HFFc6 (cell line): ENCODE measurements at regions not wholly inside any gene's neighbourhood (a gene's known extent, or its start where the extent isn't known, plus 50 kb on each side); places are given as distances from the start of the nearest gene placed in this dataset.

Experiments
- DNase-seq: peaks from one replicate; pipeline ENCODE4 v3.0.0-alpha.2; 2018
- H3K27ac Mint-ChIP-seq: 2 replicates; pipeline ENCODE4 v1.8.0; 2020; ENCODE audit warnings: mild to moderate bottlenecking, mixed read lengths
- H3K27me3 Mint-ChIP-seq: 2 replicates; pipeline ENCODE4 v1.8.0; 2021; ENCODE audit warnings: mild to moderate bottlenecking, moderate library complexity, mixed read lengths; ENCODE audit not compliant: insufficient read depth
- H3K36me3 Mint-ChIP-seq: 2 replicates; pipeline ENCODE4 v1.8.0; 2021; ENCODE audit warnings: low read depth, mixed read lengths
- H3K4me1 Mint-ChIP-seq: 2 replicates; pipeline ENCODE4 v1.8.0; 2020; ENCODE audit warnings: low read depth, mixed read lengths
- H3K4me3 Mint-ChIP-seq: 2 replicates; pipeline ENCODE4 v1.8.0; 2020; ENCODE audit warnings: mild to moderate bottlenecking, moderate library complexity, mixed read lengths
- H3K9me3 Mint-ChIP-seq: 2 replicates; pipeline ENCODE4 v1.8.0; 2020; ENCODE audit warnings: mild to moderate bottlenecking, mixed read lengths
- TF ChIP-seq, protein P1 (sequence below): fragments of 200-600 bp; sonication (generic); IDR thresholded peaks from 2 replicates; pipeline ENCODE4 v1.5.0; 2021; ENCODE audit warnings: antibody characterized with exemption, mild to moderate bottlenecking

DNA sequence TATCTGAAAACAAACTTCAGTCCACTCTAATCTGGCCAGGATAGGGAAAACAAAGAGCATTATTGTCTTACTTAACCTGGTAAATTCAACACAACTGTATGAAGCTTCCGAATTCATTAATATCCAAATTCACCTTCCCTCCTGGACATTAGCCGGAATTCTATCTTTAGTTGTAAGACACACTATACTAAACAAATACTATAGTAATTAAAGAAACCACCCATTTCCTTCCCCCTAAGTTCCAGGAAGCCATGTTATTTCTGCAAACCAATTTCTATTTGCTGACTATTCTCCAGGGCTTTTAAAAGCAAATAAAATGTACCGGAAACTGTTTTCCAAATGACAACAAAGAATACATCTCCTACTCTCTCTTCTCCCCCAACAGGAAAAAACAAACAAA, 122.7 kb upstream of the MDM1 start:
- Mint-ChIP-seq H3K4me3 (no peak overlapping the region), H3K9me3 (no peaks in the 10 kb centered on the region), H3K27ac (no peak overlapping the region), H3K36me3 (no peaks in the 10 kb centered on the region), H3K4me1 (peaks cover 27% of the 10 kb centered on the region), H3K27me3 (no peaks in the 10 kb centered on the region)
- TF ChIP-seq, protein P1, sequence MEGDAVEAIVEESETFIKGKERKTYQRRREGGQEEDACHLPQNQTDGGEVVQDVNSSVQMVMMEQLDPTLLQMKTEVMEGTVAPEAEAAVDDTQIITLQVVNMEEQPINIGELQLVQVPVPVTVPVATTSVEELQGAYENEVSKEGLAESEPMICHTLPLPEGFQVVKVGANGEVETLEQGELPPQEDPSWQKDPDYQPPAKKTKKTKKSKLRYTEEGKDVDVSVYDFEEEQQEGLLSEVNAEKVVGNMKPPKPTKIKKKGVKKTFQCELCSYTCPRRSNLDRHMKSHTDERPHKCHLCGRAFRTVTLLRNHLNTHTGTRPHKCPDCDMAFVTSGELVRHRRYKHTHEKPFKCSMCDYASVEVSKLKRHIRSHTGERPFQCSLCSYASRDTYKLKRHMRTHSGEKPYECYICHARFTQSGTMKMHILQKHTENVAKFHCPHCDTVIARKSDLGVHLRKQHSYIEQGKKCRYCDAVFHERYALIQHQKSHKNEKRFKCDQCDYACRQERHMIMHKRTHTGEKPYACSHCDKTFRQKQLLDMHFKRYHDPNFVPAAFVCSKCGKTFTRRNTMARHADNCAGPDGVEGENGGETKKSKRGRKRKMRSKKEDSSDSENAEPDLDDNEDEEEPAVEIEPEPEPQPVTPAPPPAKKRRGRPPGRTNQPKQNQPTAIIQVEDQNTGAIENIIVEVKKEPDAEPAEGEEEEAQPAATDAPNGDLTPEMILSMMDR: no peak
- DNase-seq: no peak

DNA sequence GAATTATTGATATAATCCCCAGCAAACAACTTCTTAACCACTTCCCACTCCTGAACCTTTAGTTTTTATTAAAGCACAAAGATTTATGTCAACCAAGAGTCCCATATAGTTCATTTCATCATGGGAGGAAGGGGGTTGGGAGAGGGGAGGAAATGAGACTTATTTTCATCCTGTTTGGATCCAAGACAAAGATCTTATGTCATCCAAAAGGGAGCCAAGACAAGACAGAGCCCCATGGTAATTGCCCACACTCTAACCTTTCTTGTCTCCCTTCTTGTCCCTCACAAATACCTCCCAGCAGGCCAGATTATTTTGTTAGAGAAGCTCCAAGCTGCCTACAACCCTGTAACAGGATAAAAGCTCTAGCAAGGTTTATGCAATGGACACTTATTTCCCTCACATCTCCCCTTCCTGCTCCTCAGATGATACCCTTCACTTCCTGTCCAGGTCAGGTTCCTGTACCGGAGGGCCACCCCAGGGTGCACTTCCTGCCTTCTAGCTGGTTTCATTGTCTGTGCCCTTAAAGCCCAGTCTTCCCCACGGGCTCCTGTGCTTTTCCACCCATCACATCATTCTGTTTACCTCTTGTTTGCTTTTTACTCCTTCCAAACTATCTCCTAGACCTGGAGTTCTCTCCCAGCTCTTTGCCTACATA, 123.7 kb upstream of the MDM1 start:
- DNase-seq: no peak
- no peak overlapping the region for H3K4me3 Mint-ChIP-seq
- H3K4me1 Mint-ChIP-seq: peaks cover 24% of the 10 kb centered on the region
- no peaks in the 10 kb centered on the region for H3K9me3 Mint-ChIP-seq
- no peaks in the 10 kb centered on the region for H3K27me3 Mint-ChIP-seq
- no peak overlapping the region for H3K27ac Mint-ChIP-seq
- no peaks in the 10 kb centered on the region for H3K36me3 Mint-ChIP-seq
- TF ChIP-seq, protein P1: no peak

DNA sequence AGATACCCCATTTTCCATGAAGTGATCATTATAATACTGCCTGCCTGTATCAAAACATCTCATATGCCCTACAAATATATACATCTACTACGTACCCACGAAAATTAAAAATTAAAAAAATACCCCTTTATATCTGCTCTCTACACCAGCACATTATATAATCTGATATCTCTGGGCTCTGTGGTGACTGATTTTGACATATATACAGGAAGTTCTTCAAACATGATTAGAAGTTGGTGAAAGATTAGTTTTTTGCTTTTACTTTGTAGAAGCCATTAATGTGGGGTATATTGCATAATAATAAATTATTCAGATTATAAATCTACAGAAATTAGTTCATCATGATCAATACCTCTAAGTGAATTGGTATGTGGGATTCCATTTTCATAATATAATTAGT, 126.7 kb upstream of the MDM1 start:
- Mint-ChIP-seq H3K27me3 (no peaks in the 10 kb centered on the region), H3K36me3 (no peaks in the 10 kb centered on the region), H3K4me1 (peaks cover 7% of the 10 kb centered on the region), H3K4me3 (no peak overlapping the region), H3K27ac (no peak overlapping the region), H3K9me3 (no peaks in the 10 kb centered on the region)
- TF ChIP-seq, protein P1: no peak
- no peak for DNase-seq

DNA sequence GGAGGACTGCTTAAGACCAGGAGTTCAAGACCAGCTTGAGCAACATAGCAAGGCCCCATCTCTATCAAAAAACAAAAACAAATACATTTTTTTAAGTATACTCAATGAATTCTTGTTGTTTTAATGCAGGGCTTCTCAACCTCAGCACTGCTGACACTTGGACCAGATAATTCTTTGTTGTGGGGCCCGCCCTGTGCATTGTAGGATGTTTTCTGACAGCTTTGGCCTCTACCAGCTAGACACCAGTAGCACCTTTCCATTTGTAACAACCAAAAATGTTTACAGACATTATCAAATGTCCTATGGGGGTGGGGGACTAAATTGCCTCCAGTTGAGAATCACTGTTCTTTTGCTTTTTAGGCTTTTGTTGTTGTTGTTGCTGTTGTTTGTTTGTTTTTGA, 128.1 kb upstream of the MDM1 start:
- no peak for DNase-seq
- Mint-ChIP-seq H3K27me3 (no peaks in the 10 kb centered on the region), H3K4me3 (no peak overlapping the region), H3K9me3 (no peaks in the 10 kb centered on the region), H3K27ac (no peak overlapping the region), H3K4me1 (peaks cover 7% of the 10 kb centered on the region), H3K36me3 (no peaks in the 10 kb centered on the region)
- TF ChIP-seq, protein P1: no peak

DNA sequence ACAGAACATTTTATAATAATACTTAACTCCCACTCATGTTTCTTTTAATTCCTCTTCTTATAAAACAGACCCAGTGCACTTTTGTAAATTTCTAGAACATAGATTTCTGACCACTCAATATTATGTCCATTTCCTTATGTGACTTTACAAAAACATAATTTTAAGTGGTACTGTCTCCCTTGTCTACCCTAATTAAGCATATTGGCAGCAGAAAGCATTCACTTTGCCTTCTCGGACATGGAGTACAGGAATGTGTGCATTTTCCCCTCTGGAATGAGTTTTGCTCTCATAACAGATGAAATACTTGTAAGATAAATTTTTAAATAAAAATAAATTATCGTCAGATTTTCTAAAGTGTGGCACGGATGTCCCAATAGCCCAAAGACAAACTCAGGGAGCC, 129.5 kb upstream of the MDM1 start:
- no peak for DNase-seq
- Mint-ChIP-seq H3K4me3 (no peak overlapping the region), H3K4me1 (no peaks in the 10 kb centered on the region; the same call in 1 of the 2 replicates), H3K9me3 (no peaks in the 10 kb centered on the region), H3K27me3 (no peaks in the 10 kb centered on the region; the same call in 1 of the 2 replicates), H3K36me3 (no peaks in the 10 kb centered on the region), H3K27ac (no peak overlapping the region)
- TF ChIP-seq, protein P1: no peak
